Endothelial cell of umbilical vein (primary cell): ENCODE measurements at regions not wholly inside any gene's neighbourhood (a gene's known extent, or its start where the extent isn't known, plus 50 kb on each side); places are given as distances from the start of the nearest gene placed in this dataset.

ENCODE experiments used
- BruUV-seq: library from RNA; stranded (reverse); fragments of 400-500 nt; replicated peaks from 2 replicates; lab custom pipeline; 2021; lab: Mats Ljungman, UMichigan
- CTCF ChIA-PET: fragments of 300-600, 350-600 bp; sonication (Branson Sonifier 250); formaldehyde crosslinking; loops from one replicate; lab custom pipeline; 2021; ENCODE audit warnings: antibody characterized with exemption, inconsistent platforms; lab: Charles Lee
- POLR2A ChIA-PET: fragments of 300-600, 350-600 bp; sonication (Branson Sonifier 250); formaldehyde crosslinking; loops from one replicate; lab custom pipeline; 2021; ENCODE audit warnings: antibody characterized with exemption, inconsistent platforms; lab: Charles Lee
- DNase-seq: peaks from one replicate; pipeline ENCODE4 v3.0.0-alpha.2; 2011; ENCODE audit warnings: low read depth, low spot score
- FAIRE-seq: peaks from 2 replicates; lab custom pipeline; 2011; peaks lifted over from hg19 to GRCh38; lab: Jason Lieb, UNC
- H2AFZ ChIP-seq: 2 replicates; pipeline ENCODE4 v1.6.0; 2012; ENCODE audit warnings: low read depth, low read length, control low read depth, inconsistent platforms
- H3K27ac ChIP-seq: 2 replicates; pipeline ENCODE4 v1.5.1; 2011; ENCODE audit warnings: low read depth, mild to moderate bottlenecking, control low read depth, low read length, moderate library complexity; ENCODE audit not compliant: insufficient read depth
- H3K27me3 ChIP-seq, 2 experiments: 2 replicates each; pipeline versions ENCODE4 v1.6.0 to v1.6.1; 2011; ENCODE audit warnings: low read length in 2 of 2, mixed read lengths in 1 of 2; ENCODE audit not compliant: control insufficient read depth in 2 of 2, insufficient read depth in 2 of 2
- H3K36me3 ChIP-seq, 2 experiments: 2 replicates in 1 of 2; 3 replicates in 1 of 2; pipeline ENCODE4 v1.5.1; 2011; ENCODE audit warnings: low read length in 2 of 2, mild to moderate bottlenecking in 1 of 2, moderate library complexity in 1 of 2; ENCODE audit not compliant: control insufficient read depth in 2 of 2, insufficient read depth in 2 of 2; ENCODE audit errors: extremely low read depth in 1 of 2
- H3K4me1 ChIP-seq: 3 replicates; pipeline ENCODE4 v1.5.1; 2011; ENCODE audit warnings: mild to moderate bottlenecking, low read length; ENCODE audit not compliant: control insufficient read depth, insufficient read depth; ENCODE audit errors: extremely low read depth
- H3K4me2 ChIP-seq: 2 replicates; pipeline ENCODE4 v1.6.1; 2011; ENCODE audit warnings: low read length, control low read depth, mixed read lengths; ENCODE audit not compliant: insufficient read depth
- H3K4me3 ChIP-seq, 3 experiments: fragments of 200-600 bp in 1 of 3; sonication (generic), shearing (Covaris generic) in 1 of 3; replicated peaks in 1 of 3; 2 replicates each; pipeline ENCODE4 v1.5.1; 2011 to 2016; ENCODE audit warnings: control low read depth in 3 of 3, low read length in 3 of 3, mild to moderate bottlenecking in 2 of 3, inconsistent platforms in 1 of 3, low read depth in 1 of 3, moderate library complexity in 1 of 3; ENCODE audit not compliant: insufficient read depth in 1 of 3
- H3K79me2 ChIP-seq: 2 replicates; pipeline ENCODE4 v1.6.0; 2012; ENCODE audit warnings: low read length, inconsistent platforms; ENCODE audit not compliant: control insufficient read depth, insufficient read depth
- H3K9ac ChIP-seq: replicated peaks from 2 replicates; pipeline ENCODE3; 2011; ENCODE audit warnings: low read length, control low read depth; ENCODE audit not compliant: insufficient read depth; ENCODE audit errors: extremely low read depth
- H3K9me1 ChIP-seq: replicated peaks from 3 replicates; pipeline ENCODE4 v1.6.0; 2011; ENCODE audit warnings: mild to moderate bottlenecking, low read length; ENCODE audit not compliant: control insufficient read depth, insufficient read depth; ENCODE audit errors: extremely low read depth
- H3K9me3 ChIP-seq: replicated peaks from 2 replicates; pipeline ENCODE4 v1.5.1; 2012; ENCODE audit warnings: low read length, inconsistent platforms; ENCODE audit not compliant: control insufficient read depth, insufficient read depth
- H4K20me1 ChIP-seq: replicated peaks from 2 replicates; pipeline ENCODE3; 2011; ENCODE audit warnings: mild to moderate bottlenecking, low read length; ENCODE audit not compliant: control insufficient read depth, insufficient read depth; ENCODE audit errors: extremely low read depth
- CTCF ChIP-seq, 2 donors: IDR thresholded peaks; 1 replicate in 1 of 2; 2 replicates in 1 of 2; pipeline ENCODE4 v1.5.1; 2011; ENCODE audit warnings: low read length in 2 of 2, mild to moderate bottlenecking in 2 of 2, moderate library complexity in 2 of 2, control low read depth in 1 of 2, inconsistent platforms in 1 of 2, low read depth in 1 of 2; ENCODE audit not compliant: insufficient read depth in 1 of 2; ENCODE audit errors: extremely low read depth in 1 of 2
- EZH2 ChIP-seq: IDR thresholded peaks from 2 replicates; pipeline ENCODE4 v1.6.1; 2012; ENCODE audit warnings: borderline replicate concordance, low read depth, mild to moderate bottlenecking, moderate library complexity, low read length, inconsistent platforms; ENCODE audit not compliant: severe bottlenecking
- FOS ChIP-seq: IDR thresholded peaks from 2 replicates; pipeline ENCODE4 v1.6.1; 2011; ENCODE audit warnings: mild to moderate bottlenecking, low read length, moderate library complexity, borderline replicate concordance; ENCODE audit not compliant: insufficient read depth
- GATA2 ChIP-seq: IDR thresholded peaks from 2 replicates; pipeline ENCODE4 v1.7.0; 2011; ENCODE audit warnings: low read depth, mild to moderate bottlenecking, moderate library complexity, mixed read lengths, low read length; ENCODE audit not compliant: insufficient read length, insufficient read depth
- JUN ChIP-seq: IDR thresholded peaks from 2 replicates; pipeline ENCODE4 v1.6.1; 2011; ENCODE audit warnings: borderline replicate concordance, low read depth; ENCODE audit not compliant: insufficient read length, insufficient read depth
- MAX ChIP-seq: IDR thresholded peaks from 2 replicates; pipeline ENCODE4 v1.6.1; 2011; ENCODE audit not compliant: insufficient read depth, insufficient read length
- MYC ChIP-seq: IDR thresholded peaks from one replicate; pipeline ENCODE4 v1.6.1; 2011; ENCODE audit warnings: mild to moderate bottlenecking, low read depth, low read length
- POLR2A ChIP-seq: IDR thresholded peaks from 2 replicates; pipeline ENCODE4 v1.6.1; 2012; ENCODE audit warnings: low read depth, mild to moderate bottlenecking, control low read depth, low read length
- POLR2AphosphoS5 ChIP-seq: IDR thresholded peaks from 2 replicates; pipeline ENCODE4 v1.6.1; 2012; ENCODE audit warnings: low read depth, mild to moderate bottlenecking, control low read depth, low read length, moderate library complexity; ENCODE audit not compliant: insufficient read depth
- dilution Hi-C: fragments of 300-500 bp; cut with MboI; formaldehyde crosslinking; loops from one replicate; pipeline ENCODE4 v1.15.0; 2019; ENCODE audit warnings: low sequenced_read_pairs; ENCODE audit not compliant: extremely low pct_ligation_motif_present
- intact Hi-C: fragments of 100-400 bp; cut with micrococcal nuclease; formaldehyde crosslinking; loops from one replicate; pipeline ENCODE4 v1.10.0; 2022

- CTCF ChIA-PET = no interaction called here
- dilution Hi-C loops = no loop called here
These were observed 89.4 kb downstream of the C6orf118 start for GRCh38 chr6:165220045-165220444.

GRCh38 chr6:165219629-165220028 is 89.8 kb downstream of the C6orf118 start:
- TF ChIP-seq FOS (no peak), POLR2A (no peak), CTCF (IDR thresholded peaks at IDR 0.05; ENCODE audit: extremely low read depth in 1 of 2, insufficient read depth in 1 of 2, low read depth in 1 of 2, low read length in 2 of 2) (no peak), GATA2 (no peak), JUN (no peak), EZH2 (no peak), MYC (no peak), POLR2AphosphoS5 (no peak), MAX (no peak)
- POLR2A ChIA-PET = no interaction called here
- Histone ChIP-seq H3K4me1 (no peaks in the 10 kb centered on the region), H2AFZ (no peak overlapping the region), H4K20me1 (no peaks in the 10 kb centered on the region), H3K36me3 (no peaks in the 10 kb centered on the region), H3K9me3 (no peaks in the 10 kb centered on the region), H3K79me2 (no peaks in the 10 kb centered on the region), H3K4me3 (no peak overlapping the region), H3K9me1 (no peaks in the 10 kb centered on the region), H3K4me2 (no peak overlapping the region), H3K27me3 (no peaks in the 10 kb centered on the region), H3K9ac (no peak overlapping the region), H3K27ac (no peak overlapping the region)
- FAIRE-seq (no peak), DNase-seq (no peak)
- intact Hi-C loops = no loop called here
- CTCF ChIA-PET = no interaction called here
- dilution Hi-C loops = no loop called here
- BruUV-seq = no TSS peak

More at GRCh38 chr6:165220045-165220444, 89.4 kb downstream of the C6orf118 start:
- no peaks in the 10 kb centered on the region for H3K4me1 ChIP-seq
- no peak overlapping the region for H3K4me2 ChIP-seq
- no peaks in the 10 kb centered on the region for H3K27me3 ChIP-seq
- no peak overlapping the region for H2AFZ ChIP-seq
- intact Hi-C loops = no loop called here
- POLR2A ChIA-PET = no interaction called here
- no peak overlapping the region for H3K4me3 ChIP-seq
- H3K79me2 ChIP-seq = no peaks in the 10 kb centered on the region
- no peak overlapping the region for H3K9ac ChIP-seq
- no peak for DNase-seq
- BruUV-seq = no TSS peak
- no peaks in the 10 kb centered on the region for H4K20me1 ChIP-seq
- H3K36me3 ChIP-seq = no peaks in the 10 kb centered on the region
- FAIRE-seq = no peak
- no peak overlapping the region for H3K27ac ChIP-seq
- no peaks in the 10 kb centered on the region for H3K9me3 ChIP-seq
- no peak for TF ChIP-seq MYC
- no peaks in the 10 kb centered on the region for H3K9me1 ChIP-seq
